ENCODE measurements at regions not wholly inside any gene's neighbourhood (a gene's known extent, or its start where the extent isn't known, plus 50 kb on each side); places are given as distances from the start of the nearest gene placed in this dataset.

GRCh38 chr7:155999631-156000489 lies 187.6 kb upstream of the SHH start:
- no peak for DNase-seq (ENCODE audit: low read depth)

- no peak for DNase-seq (ENCODE audit: low read depth)
Observed at GRCh38 chr7:155998766-155999630, 186.7 kb upstream of the SHH start.

GRCh38 chr7:155998328-155998691 lies 186.0 kb upstream of the SHH start:
- DNase-seq (ENCODE audit: low read depth) = no peak

GRCh38 chr7:155997431-155998327 lies 185.4 kb upstream of the SHH start:
- no peak for DNase-seq (ENCODE audit: low read depth)

DNA sequence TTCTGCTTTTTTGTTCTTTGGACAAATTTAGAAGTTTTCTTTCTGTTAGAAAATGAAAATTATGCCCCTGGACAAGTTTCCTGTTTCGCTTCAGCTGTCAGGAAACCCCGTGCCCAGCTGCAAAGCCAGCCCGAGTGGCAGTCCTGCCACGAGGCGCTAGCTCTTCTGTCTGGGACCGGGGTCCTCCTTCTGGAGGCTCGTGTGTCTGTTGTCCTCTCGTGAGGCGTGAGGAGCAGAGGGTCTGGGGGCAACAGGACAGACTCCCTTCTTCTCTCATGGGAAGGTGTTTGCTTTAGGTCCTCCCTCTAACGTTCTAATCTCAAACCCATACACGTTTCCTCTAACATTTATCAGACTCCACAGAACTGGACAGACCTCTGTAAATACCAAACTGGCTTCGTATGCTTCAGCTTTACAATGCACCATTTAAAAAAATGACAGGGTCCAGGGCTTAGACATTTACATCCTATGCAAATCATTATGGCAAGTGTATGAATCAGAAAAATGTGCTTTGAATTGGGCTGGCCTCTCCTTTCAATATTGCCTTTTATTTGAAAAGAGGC lies 184.5 kb upstream of the SHH start:
- DNase-seq (ENCODE audit: low read depth) = no peak

DNA sequence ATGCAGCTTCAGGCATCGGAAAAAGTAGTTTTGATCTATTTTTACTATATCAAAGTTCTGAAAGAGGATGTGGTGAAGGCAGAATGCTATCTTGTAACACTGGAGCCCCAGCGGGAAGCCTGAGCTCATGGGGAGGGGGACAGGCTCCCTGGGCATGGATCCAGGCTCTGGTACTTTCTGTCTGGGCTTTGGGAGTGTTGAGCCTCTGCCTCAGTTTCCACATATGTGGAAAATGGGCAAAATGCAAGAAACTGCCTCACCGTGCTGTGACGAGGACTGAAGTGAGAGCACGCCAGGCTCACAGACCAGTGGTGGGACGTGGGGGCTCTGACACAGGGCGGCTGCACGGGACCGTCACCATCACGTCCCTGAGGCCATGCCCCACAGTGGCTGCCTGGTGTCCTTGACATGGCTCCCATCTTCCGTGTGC lies 182.9 kb upstream of the SHH start:
- no peak for DNase-seq (ENCODE audit: low read depth)

- DNase-seq (ENCODE audit: low read depth) = no peak
Observed at GRCh38 chr7:155994279-155994811, 182.1 kb upstream of the SHH start.

DNA sequence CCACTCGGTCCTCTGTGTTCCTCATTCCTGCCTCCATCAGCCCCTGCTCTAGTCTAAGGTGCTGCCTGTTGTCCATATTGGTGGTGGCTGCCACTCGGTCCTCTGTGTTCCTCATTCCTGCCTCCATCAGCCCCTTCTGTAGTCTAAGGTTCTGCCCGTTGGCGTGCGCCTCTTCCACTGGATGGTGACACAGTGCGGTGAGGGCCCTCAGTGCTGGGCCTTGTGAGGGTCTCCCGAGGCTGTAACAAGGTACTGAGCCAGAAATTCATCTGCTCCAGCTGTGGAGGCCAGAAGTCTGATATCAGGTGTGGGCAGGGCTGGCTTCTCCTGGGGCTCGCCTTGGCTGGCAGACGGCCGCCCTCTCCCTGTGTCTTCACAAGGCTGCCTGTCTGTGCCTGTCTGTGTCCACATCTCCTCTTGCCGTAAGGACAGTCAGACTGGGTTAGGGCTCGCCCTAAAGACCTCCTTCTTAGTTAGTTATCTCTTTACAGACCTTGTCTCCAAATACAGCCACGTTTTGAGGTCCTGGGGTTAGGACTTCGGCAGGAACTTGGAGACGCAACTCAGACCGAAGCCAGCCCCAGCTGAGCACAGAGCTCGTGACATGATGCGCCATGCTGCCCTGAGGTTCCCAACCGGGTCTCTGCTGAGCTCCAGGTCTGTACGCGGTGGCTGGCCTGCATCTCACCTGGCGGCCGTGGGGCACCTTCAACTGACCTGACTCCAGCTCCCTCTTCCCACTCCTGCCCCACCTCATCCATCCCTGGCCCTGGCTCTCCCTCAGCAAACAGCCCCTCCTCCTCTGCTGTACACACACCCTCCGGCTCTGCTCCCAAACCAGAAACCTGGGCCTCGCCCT lies 181.4 kb upstream of the SHH start:
- no peak for DNase-seq (ENCODE audit: low read depth)

GRCh38 chr7:155992974-155993373 lies 180.7 kb upstream of the SHH start:
- no peak for DNase-seq (ENCODE audit: low read depth)

DNA sequence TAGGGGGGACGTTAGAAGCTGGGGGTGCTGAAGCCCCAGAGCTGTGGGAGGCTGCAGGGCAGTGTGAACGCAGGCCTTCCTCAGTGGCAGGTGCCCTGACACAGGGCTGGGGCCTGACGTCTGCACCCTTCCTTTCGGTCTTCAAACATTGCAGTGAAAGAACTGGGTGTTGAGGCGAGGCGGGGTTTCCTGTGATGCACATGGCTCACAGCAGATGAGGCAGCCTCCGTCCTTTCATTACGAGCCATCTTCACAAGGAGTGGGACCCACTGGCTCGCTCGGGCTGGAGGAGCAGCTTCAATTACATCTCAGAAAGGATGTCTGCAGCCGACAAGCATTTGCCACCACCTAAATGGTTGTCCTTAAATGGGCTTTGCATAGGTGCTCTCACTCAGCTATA lies 180.3 kb upstream of the SHH start:
- no peak for DNase-seq (ENCODE audit: low read depth)

DNA sequence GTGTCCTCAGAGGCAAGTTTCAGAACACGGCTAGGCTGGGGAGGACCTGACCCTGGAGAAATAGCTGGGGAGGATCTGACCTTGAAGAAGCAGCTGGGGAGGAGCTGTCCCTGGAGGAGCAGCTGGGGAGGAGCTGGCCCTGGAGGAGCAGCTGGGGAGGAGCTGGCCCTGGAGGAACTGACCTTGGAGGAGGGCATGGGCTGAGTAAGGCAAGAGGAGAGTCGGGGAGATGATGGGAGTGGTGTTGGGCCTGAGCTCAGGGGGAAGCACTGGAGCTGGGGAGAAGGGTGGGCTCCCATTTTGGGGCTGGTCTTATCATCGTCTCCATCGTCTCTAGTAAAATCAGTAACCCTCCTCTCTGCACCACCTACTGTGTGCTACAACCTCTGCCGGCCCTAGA lies 179.8 kb upstream of the SHH start:
- no peak for DNase-seq (ENCODE audit: low read depth)

- no peak for DNase-seq (ENCODE audit: low read depth)
Observed at GRCh38 chr7:155991470-155991869, 179.2 kb upstream of the SHH start.

- DNase-seq (ENCODE audit: low read depth) = no peak
Observed at GRCh38 chr7:155988416-155988815, 176.2 kb upstream of the SHH start.

DNA sequence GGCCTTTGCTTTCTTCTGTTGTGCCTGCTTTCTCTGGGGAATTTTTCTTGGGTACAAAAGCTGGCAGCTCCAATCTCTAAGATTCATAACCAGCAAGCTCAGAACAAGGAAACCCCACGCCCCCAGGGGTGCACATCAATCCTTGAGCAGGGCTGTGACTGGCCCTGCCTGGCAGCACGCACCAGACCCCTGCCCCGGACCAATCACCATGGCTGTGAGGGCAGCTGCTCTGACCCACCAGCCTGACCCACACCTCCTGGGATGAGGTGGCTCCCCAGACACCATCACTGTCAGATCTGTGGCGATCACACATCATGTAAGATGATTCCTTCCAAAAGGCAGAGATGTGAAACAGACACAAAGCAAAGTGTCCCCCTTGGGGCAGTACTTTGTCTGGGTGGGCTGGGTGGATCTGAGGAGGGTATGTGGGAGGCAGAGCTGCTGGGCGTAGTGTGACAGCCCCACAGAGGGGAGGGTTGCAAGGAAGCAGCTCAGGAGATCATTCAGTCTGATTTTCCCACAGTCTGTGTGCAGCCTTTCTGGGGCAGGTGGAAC lies 175.5 kb upstream of the SHH start:
- DNase-seq (ENCODE audit: low read depth) = no peak

- DNase-seq (ENCODE audit: low read depth) = no peak
Observed at GRCh38 chr7:155986497-155987160, 174.4 kb upstream of the SHH start.

DNA sequence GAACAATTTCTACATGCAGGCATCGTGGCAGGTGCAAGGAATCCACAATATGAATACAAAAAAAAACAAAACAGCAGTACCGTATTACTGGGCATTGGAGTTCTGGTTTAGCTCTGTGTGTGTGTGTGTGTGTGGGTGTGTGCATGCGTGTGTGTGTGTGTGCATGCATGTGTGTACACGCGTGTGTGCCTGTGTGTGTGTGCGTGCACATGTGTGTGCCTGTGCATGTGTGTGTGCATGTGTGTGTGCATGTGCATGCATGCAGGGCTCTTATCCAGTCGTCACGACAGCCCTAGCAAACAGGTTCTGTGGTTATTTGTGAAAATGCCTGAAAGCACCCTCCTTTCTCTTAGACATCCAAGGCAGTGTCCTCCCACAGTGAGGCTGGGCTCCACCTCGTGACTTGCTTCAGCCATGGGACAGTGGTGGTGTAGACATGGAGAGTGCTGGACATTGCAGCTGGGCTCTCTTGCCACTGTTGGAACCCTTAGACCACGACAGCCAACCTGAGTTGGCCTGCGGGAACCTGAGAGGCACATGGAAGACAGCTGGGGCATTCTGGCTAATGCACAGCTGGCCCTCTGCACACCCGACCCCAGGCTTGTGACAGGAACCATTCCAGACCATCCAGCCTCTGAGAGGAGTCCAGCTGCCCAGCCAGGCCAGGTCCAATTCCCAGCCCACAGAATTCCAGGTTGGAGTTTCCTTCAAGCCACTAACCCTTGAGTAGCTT lies 173.4 kb upstream of the SHH start:
- DNase-seq (ENCODE audit: low read depth) = no peak

GRCh38 chr7:155984609-155985405 lies 172.5 kb upstream of the SHH start:
- no peak for DNase-seq (ENCODE audit: low read depth)
